ENCODE measurements at regions not wholly inside any gene's neighbourhood (a gene's known extent, or its start where the extent isn't known, plus 50 kb on each side); places are given as distances from the start of the nearest gene placed in this dataset.
"Not testable (repeated sequence)": the region's sequence is repeated elsewhere in the genome, so short reads cannot be mapped to it uniquely, and the experiment has no call there.

DNA sequence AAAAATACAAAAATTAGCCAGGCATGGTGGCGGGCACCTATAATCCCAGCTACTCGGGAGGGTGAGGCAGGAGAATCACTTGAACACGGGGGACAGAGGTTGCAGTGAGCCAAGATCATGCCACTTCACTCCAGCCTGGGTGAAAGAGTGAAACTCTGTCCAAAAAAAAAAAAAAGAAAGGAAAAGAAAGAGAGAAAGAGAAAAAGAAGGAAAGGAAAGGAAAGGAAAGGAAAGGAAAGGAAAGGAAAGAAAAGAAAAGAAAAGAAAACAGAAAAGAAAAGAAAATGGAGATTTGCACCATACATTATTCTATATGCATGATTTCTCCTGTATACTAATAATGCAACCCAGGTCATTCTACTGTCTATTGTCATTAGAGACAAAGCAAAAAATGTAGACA lies 421.5 kb downstream of the PCDH19 start:
- FAIRE-seq: not testable (repeated sequence)

DNA sequence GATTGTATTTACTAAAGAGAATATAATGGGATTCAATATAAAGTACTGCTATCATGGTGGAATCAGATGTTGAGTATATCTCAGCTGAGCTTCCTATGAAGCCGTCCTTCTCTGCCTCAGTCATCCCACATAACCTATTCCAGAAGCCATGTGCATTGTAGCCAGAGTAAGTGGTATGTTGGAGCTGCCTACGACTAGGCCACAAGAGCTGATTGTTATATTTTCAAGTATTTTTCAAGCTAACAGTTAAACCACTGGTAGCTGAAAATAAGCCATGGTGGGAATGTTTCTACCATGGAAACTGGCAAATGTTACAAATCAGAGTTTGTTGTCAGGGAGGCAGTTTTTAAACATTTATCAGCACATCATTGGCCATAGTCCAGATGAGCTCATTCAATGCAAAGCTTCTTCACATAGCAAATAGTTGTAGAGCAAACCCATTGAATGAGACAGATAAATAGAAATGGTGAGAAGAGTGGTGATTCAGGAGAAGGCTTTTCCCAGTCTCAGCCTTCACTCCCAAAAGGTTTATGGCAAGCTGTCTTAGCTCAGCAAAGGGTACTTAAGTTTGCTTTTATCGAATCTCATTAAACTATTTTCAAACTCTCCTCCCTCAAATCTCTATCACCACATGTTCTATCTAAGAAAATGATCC lies 436.4 kb downstream of the PCDH19 start:
- no peak for FAIRE-seq

DNA sequence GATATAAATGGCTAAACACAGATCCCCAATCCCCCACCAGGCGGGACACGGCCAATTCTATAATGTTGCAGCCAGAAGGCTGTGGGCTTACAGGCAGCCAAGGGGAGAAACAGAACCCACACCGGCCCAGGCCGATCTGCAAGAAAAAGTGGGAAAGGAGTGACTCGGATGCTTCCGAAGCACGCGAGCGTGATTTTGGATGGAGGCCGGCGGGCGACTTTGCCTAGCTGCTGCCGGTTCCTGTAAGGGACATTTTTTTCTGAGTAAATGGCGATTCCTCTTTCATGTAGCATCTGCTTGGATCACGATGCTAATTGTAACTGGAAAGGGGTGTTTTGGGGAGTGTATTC lies 470.2 kb downstream of the PCDH19 start:
- no peak for FAIRE-seq

DNA sequence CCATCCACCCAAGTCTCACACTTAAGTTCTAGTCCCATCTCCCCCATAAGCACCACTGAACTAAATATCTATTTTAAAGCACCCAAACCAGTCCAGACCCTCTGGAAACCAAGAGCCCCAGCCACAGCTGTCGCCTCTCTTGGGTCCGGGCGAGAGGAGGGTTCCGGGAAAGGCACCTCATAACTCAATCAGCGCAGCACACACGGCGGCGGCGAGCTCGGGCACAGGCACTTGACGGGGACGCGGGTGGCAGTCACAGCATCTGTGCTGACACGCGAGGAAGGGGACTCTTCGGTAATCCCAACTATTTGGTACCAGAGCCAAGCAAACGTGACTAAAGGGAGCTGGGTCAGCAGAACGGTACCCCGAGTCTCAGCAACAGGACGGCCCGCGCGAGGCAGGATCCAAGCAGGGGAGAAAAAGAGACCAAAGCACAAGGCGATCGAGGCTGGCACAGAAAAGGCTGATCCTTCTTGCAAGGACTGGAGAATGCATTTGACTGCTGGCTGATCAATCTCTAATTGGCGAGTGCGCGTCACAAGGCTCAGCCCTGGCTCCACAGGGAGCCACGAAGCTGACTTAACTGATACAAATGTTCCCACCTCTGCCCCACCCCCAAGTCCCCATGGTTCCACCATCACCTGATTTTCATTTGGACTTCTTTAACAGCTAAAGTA lies 470.7 kb downstream of the PCDH19 start:
- not testable (repeated sequence) for FAIRE-seq

DNA sequence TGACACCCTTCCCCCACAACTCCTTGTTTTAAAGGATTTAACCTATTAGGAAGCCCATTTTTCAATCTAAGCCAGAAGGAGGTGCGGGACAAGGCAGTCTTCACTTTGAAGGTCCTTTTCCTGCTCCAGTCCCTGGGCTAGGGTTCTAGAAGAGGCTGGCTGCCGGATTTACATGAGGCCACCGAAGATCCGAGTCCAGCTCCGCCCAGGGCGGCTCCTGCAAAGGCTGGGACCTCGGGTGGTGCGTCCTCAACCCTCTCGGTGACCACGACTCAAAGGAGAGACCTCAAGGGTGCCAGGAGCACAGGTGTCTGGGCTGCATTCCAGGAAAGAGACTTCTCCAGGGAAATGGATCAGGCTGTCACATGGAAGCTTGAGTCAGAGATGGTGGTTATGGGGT lies 471.6 kb downstream of the PCDH19 start:
- FAIRE-seq: no peak

DNA sequence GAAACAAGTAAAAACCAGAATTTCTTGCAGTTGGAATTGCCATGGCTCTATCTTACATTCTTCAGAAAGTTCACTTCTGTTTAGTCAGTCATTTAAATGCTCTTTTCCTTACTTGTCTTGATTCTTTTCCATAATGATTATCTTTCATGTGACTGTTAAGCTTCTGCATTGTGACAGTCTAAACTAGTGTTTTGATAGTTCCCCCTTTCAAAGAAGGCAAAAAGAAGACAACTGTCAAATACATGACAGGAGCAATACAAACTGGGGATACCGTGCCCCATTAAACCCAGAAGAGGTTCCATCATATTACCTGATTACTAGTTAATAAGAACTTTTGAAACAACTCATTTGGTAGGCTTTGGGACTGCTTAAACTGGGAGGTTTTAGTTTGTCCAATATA lies 476.2 kb downstream of the PCDH19 start:
- no peak for FAIRE-seq

DNA sequence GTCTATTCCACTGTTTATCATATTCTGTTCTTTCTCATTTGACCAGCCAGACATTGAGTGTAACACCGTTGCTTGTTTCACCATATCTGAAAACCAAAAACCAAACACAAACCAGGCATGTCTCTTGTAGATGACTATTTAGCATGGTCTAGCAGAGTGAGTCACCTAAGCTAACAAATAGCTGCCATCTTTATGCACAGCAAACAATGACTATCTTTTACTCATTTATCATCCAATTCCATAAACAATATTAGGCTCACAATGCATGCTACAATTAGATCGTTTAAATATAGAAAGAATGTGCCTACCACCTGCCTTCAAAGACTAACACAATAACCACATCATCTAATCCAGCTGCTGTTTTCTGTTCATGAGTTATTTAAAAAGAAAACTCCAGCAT lies 495.4 kb downstream of the PCDH19 start:
- FAIRE-seq: no peak

DNA sequence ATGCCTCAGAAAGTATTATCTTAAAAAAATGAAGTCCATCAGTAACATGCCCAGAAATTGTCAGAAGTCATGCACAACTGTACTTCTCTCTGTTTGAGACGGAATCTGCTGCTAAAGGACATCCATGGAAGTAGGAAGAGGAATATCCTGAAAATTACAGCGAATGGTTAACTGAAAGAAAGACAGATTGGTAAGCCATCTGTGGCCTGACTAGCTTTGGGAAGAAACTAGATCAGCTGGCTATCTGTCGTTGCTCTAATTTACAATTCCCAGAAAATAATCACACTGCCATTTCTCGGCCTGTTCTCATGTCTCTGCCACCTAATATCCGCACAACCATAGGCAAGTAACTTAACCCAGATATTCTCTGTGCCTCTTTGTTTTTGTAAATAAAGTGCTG lies 496.5 kb downstream of the PCDH19 start:
- no peak for FAIRE-seq

DNA sequence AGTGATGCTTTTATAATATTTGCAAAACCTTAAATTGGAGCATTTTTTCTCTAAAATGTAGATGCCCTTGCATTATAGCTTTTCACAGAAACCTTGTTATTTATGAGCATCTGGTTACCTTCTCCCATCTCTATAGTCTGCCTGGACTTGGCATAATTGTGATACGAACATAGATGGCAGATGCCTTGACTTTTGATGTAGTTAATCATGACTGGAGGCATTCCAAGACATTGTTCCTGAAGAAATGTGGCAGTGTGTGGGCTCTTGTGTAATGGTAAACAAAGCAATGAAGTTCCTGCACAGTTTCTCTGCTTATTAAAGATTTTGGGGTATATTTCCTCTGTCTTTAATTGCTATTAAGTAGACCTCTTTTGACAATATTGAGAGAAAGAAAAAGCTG lies 500.1 kb downstream of the PCDH19 start:
- no peak for FAIRE-seq

DNA sequence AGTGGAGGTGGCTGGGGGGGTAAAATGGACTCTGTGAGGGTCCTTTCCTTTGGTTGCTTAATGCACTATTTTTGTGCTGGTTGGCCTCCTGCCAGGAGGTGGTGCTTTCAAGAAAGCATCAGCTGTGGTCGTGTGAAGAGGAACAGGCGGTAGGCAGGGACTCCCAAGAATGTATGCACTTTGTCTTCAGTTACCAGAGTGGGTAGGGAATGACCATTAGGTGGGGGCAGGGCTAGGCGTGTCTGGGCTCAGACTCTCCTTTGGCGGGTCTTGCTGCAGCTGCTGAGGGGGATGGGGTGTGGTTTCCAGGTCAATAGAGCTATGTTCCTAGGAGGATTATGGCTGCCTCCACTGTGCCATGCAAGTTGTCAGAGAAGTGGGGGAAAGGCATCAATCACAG lies 509.0 kb downstream of the PCDH19 start:
- FAIRE-seq: no peak

DNA sequence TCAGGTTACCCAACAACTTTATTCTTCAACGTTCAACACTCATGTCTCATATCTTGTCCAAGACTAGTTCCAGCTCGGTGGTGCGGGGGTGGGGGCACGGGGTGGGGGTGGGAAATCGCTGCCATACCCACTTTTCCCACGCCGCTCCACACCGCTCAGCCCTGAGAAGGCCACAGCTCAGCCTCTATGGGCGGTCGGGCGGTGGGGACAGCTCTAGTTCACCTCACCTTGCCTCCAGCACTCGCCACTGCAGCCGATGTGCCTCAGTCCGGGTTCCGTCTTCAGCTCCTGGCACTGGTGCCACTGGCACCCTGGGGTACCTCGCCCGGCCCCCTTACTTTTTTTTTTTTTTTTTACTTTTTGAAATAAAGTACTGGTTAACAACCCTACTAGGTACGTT lies 522.2 kb downstream of the PCDH19 start:
- no peak for FAIRE-seq

DNA sequence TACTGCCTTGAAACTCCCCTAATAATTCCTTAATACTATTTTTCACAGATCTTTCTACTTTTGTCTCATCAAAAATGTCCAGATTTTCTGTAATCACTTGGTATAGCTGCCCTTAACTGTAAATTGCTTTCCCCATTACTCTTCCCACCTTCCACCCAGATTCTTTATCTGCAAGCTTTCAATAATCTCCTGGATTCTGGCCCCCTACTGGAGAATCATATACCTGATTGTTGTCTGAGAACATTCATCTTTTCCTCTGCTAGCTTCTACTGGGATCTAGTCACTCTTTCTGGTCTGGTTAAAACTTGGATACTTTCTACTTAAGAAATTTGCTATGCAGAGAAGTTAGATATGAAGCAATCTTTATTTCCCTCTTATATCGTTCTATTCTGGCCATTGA lies 552.6 kb downstream of the PCDH19 start:
- FAIRE-seq: no peak

DNA sequence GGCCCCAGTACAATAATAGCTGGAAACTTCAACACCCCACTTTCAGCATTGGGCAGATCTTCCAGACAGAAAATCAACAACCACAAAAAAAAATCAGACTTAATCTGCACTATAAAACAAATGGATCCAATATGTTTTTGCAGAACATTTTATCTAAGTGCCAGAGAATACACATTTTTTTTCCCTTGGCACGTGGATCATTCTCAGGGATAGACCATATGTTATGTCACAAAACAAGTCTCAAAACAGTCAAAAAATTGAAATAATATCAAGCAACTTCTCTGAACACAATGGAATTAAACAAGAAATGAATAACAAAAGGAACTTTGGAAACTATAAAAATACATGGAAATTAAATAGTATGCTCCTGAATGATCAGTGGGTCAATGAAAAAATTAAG lies 576.3 kb downstream of the PCDH19 start:
- FAIRE-seq: no peak

DNA sequence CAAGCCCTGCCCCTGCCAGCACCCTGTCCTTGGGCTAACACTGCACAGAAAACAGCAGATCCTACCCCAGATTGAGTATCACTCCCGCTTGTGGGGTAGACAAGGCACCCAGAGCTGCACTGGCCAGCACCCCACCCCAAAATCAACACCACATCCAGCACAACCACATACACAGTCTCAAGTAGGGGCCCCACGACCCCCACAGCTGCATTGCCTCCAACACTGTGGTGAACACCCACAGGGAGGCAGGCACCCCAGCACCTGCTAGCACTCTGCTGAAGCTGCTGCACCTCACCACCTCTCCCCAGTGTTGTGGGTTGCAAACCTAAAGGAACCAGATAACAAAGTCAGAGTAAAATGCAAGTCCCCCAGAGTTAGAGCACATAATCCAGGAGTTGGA lies 589.9 kb downstream of the PCDH19 start:
- FAIRE-seq: no peak

DNA sequence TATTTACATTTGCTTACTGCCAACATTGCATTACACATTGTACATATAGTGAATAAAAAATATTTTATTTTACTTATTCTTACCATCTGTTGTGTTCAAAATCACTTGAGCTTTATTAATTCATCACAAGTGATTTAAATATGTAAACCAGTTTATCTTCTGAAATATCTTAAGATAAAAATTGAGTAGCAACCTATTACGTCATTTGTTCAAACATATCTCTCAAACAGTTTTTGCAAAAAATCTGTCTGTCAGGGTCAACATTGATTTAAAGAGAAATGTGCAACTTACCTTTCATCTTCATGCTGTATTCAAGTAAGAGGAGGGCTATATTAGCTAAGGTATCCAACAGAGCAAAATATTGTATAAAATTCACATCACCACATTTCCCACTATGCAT lies 610.1 kb downstream of the PCDH19 start:
- FAIRE-seq: no peak

DNA sequence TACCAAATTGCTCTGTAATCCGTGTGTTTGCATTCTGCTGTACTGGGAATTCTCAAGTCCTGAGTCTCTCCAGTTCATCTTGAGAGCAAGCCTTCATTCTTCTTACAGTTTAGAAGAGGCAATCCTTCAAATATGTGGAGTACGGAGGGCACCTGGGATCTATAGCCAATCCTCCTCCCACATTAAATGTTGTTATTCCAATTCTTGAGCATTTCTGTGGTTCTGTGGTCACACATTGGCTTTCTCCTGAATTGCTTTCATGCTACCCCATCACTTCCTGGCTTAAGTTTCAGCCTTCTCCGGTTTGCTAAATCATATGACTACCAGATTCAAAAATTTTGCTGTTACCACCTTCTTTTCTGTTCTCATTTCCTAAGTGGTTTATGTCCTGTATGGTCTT lies 611.1 kb downstream of the PCDH19 start:
- no peak for FAIRE-seq

DNA sequence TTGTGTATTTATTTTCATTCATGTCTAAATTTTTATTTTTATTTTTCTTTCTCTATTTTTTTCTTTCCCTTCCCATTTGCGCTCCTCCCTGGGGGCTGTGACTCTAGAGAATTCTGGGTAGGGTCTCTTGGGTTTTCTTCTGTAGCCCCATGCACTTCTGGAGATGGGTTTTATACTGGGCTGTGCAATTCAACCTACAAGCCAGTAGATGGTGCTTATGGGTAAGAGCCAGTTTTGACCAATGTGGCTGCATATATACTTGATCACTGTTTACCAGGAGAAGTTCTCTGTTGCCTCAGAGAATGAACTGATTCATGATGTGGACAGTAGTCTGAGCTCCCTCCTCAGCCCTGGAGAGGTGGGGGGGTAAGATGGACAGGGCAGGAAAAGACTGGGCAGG lies 614.6 kb downstream of the PCDH19 start:
- FAIRE-seq: no peak

DNA sequence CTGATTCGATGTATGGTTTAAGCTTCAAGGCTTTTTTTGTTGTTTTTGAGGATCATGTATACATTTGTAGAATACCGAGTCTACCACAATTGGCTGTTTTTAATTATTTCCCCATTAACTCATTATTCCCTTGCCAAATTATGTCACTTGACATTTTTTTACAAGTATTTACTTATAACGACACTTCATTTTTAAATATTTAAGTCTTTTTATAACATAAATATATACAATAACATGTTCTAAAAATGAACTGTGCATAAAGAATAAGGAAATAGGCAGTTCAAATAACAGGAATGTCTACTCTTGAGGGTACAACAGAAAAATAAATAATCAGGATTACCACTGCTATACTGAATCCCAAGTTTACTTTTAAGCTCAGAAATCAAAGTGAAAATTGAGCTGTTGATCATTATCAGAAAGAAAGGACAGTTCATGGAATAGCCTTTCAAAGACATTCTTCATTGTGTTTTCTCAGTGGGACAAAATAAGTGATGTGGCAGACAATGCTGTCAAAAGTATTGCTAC lies 627.5 kb downstream of the PCDH19 start:
- peak; percentile 70 for FAIRE-seq

DNA sequence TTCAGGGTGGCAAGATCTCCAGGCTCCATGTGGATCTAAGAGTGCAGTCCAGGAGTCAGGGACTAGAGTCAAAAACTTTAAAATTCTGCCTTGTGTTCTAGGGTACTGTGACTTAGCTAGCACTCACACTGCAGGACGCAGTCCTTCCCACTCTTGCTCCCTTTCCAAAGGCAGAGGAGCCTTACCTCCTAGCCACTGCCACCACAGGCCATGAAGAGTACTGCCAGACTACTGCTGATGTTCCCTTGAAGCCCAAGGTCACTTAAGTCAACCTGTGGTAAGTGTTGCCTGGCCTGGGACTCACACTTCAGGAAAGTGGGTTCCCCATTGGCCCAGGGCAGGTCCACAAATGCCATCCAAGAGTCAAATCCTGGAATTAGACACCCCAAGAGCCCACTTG lies 632.2 kb downstream of the PCDH19 start:
- FAIRE-seq: no peak

DNA sequence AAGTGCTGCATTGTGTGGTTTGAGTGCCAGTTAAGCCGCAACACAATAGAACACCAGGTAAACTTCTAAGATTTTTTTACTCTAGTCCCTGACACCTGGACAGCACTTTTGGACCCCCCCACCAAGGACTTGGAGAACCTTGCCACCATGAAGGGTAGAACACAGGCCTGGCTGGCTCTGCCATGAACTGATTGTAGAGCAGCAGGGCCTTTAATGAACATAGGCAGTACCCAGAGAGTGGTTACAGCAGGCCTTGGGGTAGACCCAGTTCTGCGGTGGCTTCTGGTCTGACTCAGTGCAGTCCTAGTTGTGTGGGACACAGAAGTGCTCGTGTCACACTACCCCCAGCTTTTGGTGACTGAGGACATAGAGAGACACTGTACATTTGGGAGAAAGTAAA lies 648.3 kb downstream of the PCDH19 start:
- FAIRE-seq: no peak

DNA sequence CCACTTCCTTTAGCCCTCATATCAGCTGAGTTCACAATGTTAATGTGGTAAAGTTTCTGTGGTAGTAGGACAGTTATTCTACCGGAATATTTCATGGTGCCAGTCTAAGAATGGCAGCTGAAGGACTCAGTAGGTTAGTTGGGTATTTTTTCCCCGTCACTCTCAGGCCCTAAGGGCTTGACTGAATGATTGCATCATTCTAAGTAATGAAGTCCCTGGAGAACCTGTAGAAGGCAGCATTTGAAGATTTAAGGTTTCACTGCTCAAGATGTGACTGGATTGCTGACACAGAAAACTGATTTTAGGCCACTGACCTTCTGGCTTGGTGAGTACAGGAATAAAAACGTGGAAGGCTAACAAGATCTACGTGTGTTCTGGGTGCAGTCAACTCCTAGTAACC lies 657.3 kb downstream of the PCDH19 start:
- FAIRE-seq: no peak

DNA sequence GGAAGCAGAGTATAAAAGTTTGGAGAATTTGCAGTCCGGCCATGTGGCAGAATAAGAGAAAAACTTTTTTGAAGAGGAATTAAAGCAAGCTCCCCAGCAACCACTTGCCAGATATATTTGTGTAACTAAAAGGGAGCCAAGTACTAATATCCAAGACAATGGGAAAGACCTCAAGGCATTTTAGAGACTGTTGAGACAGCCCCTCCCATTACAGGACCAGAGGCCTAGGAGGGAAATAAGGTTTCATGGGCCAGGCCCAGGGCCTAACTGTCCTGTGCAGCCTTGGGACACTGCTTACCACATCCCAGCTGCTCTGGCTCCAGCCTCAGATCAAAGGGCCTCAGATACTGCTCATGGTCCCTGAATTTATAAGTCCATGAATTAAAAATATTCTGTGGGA lies 659.4 kb downstream of the PCDH19 start:
- FAIRE-seq: no peak

DNA sequence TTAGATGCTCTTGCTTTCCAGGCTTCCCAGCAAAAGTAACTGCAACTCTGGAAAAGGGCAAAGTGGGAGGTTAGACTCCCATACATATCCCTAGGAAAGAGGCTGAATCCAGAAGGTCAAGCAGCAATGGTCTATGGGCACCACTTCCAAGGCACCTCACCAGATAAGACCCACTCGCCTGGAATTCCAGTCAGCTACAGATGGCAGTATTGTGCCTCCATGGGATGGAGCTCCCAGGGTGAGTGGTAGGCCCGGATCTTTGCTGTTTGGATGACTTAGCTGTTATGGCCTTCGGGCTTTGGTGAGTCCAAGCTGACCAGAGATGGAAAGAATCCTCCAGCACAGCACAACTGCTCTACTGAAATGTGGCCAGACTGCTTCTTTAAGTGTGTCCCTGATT lies 688.0 kb downstream of the PCDH19 start:
- no peak for FAIRE-seq

DNA sequence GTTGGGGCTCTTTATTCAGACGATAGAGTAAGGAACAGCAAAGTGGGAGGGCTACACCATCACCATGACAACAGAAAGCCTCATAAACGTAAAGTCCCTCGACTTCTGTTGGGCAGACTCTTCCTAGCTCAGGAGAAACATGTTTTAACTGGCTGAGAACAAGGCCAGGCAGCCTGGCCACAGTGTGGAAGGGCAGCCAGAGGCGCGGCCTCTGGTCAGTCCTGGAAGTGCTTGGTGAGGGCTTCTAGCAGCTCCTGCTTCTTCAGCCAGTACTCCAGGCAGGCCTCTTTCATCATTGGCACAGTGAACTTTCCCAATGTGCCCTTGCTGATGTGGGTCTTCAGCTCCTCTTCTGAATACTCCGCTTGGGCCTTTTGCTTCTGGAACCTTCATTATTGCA lies 690.9 kb downstream of the PCDH19 start:
- no peak for FAIRE-seq

DNA sequence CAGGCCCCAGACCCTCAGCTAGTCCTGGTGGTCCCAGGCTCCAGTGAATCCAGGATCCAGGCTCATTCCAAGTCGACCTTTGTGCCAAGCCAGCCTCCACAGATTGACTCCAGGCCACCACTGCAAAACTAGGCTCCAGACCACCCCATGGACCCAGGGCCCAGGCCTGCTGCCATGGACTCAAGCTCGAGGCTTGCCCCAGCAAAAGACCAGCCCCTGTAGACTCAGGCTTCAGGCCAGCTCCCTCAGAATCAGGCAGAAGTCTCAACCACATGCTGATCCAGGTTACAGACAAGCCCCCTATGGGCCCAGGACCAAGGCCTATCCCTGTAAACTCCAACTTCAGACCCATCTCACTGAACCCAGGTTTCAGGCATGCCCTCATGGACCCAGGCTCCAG lies 692.4 kb downstream of the PCDH19 start:
- FAIRE-seq: no peak
